Erythroblast (primary cell): ENCODE measurements at regions not wholly inside any gene's neighbourhood (a gene's known extent, or its start where the extent isn't known, plus 50 kb on each side); places are given as distances from the start of the nearest gene placed in this dataset.
"Not testable (repeated sequence)": the region's sequence is repeated elsewhere in the genome, so short reads cannot be mapped to it uniquely, and the experiment has no call there.

Experiments used
- DNase-seq, 2 experiments: peaks; one replicate each; lab custom pipeline; 2025; lab: John Stamatoyannopoulos, UW
- GATA1 ChIP-seq: IDR thresholded peaks from 2 replicates; pipeline ENCODE4 v1.6.1; 2011; ENCODE audit warnings: low read depth, mild to moderate bottlenecking, control low read depth, low read length, moderate library complexity
- POLR2A ChIP-seq: IDR thresholded peaks from 2 replicates; pipeline ENCODE4 v1.6.1; 2011; ENCODE audit warnings: mild to moderate bottlenecking, low read length

DNA sequence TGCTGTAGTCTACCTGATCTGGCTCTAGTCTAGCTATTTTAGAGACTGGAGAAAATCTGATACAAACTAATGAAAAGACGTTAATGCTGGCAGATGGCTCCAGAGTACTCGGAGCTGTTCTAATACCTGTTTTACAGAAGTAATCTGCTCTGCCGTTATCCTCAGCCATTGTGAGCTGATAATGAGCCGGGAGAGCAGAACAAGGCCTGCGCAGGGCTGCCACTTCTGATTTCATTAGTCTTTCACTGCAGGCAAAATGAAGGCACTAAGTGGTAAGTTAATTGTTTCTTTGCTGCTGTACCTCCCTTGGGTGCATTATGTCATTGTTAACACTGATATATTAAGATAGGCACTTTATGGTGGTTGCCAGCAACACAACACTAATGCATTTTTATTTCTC, 456.4 kb upstream of the PFKP start:
- DNase-seq, result no peak
- TF ChIP-seq POLR2A, result no peak
- no peak for TF ChIP-seq GATA1

DNA sequence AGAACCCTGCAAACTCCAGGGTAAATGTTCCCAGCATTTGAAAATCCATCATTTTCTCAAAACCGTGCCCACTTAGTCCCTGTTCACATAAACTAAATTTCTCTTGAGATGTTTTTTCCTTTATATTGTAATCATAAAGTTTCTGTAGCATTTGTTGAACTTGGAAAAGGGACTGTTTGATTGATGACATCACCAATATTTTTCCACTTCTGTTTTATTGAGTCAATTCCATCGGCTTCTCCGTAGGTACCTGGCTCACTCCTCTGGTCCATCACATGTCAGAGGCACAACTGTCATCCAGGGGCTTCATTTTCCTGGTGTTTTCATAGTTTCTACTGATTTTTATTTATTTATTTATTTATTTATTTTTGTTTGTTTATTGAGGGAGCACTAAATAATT, 462.5 kb upstream of the PFKP start:
- TF ChIP-seq POLR2A, result no peak
- no peak for TF ChIP-seq GATA1
- DNase-seq, result no peak

DNA sequence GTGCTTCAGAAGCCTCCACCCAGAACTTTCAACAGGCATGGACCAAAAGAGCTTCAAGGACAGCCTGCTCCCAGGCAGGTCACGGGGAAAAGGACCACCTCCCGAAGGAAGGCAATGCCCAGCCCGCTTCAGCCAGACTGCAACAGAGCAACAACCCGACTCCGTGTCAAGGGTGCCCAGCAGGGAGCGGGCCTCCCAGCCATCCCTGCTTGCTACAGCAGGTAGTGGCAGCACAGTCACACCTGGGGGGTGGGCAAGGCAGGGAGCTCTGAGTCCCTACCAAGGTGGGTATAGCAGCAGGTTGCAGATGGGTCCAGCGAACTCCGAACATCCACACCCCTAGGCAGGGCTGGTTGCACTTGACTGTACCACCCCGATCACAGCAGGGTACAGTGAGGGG, 467.8 kb upstream of the PFKP start:
- DNase-seq, result no peak
- no peak for TF ChIP-seq GATA1
- no peak for TF ChIP-seq POLR2A

DNA sequence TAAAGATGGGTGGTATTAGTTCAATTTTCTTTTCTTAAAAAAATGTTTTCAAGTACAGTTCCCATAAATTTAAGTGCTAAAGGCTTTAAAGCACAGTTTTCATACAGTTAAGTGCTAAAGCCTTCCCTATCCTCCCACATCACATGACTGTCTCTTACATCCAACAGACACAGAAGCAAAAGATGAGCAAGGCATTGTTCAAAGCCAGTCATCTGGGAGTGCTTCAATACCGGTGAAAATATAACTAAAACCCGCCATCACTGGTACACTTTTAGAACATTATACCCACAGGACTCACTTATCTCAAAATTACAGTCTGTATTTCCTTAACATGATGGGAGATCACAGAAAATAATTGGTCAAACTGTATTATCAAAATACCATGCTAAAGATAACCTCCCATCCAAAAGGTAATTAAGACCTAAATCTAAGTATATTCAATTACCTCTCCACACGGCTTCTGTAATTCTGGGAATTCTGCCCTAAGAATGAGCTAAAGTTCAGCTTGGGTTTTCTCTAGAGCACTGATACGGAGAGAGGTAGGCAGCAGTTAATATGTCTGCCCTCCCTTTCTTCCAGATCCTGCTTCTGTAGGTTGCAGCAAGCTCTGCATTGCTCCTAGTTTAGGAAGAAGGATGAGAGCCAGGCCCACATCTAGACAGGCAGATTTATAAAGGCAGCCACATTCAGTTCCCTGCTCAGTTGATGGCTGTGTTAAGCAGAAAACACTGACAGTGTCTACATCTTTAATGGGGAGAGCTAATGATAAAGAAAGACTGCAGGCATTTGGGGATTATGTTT, 474.8 kb upstream of the PFKP start:
- TF ChIP-seq GATA1 (no peak), POLR2A (no peak)

DNA sequence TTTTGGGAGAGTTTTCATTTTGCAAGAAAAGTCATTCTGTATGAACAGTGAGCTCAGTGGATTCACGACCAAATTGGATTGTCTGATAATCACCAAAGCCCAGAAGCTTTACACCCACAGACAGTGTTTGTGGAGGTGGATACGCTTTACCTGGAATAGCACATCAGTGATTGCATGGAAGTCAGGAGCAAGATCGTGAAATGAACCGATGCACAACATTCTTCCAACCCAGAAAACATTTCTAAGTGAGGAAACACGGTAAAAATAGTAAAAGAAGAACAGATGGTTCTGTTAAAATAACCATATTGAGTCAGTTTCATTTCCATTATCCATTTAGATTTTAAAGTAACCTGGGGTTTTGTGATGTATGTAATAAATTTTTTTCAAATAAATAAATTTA, 478.2 kb upstream of the PFKP start:
- DNase-seq, result no peak
- TF ChIP-seq POLR2A (no peak), GATA1 (no peak)

More for the DNA sequence above, 474.8 kb upstream of the PFKP start:
- no peak for DNase-seq

DNA sequence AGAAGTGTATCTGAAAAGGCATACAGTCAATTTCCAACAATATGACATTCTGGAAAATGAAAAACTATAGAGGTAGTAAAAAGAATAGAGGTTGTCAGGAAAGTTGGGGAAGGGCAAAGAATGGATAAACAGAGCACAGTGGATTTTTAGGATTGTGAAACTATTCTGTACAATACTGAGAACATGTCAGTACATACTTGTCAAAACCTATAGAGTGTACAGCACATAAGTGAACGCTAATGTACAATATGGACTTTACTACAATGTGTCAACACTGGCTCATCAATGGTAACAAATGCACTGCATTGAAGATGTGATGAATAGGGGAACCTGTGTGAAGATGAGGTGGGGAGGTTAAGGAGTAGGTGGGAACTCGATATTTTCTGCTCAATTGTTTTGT, 483.0 kb upstream of the PFKP start:
- TF ChIP-seq POLR2A (no peak), GATA1 (no peak)
- no peak for DNase-seq

DNA sequence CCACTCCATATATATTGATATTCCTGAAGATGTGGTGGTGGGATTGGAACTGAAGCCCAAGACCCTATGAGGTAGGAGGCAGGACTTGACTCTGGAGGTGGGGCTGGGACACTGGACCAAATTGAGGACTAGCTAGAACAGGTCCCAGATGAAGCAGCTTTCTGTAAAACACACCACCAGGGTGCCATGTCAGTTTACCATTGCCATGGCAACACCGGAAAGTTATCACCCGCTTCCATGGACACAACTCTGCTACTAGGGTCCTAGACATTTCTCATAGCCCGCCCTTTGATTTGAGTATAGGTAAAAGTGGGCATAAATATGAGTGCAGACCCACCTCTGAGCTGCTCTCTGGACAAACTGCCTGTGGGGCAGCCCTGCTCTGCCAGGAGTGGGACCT, 490.5 kb upstream of the PFKP start:
- TF ChIP-seq GATA1 (no peak), POLR2A (no peak)

DNA sequence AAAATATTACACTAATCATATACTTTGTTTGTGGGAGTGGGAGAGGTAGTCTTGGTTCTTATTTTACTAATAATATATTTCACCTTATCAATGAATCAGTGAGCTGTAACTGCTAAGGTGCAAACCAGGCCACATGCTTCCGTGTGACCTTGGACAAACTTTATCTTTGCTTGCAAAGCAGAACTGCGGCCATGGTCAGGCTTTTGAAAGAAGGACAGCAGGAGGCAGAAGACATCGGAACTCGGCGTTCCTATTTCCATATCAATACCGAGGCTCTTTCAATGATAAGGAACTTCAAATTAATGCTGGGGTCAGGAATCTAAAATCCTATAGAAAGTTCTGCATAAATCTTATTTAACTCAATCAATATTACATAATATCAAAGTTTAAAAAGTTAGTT, 491.9 kb upstream of the PFKP start:
- DNase-seq, result no peak
- TF ChIP-seq POLR2A (no peak), GATA1 (no peak)

More for the DNA sequence above, 490.5 kb upstream of the PFKP start:
- no peak for DNase-seq

DNA sequence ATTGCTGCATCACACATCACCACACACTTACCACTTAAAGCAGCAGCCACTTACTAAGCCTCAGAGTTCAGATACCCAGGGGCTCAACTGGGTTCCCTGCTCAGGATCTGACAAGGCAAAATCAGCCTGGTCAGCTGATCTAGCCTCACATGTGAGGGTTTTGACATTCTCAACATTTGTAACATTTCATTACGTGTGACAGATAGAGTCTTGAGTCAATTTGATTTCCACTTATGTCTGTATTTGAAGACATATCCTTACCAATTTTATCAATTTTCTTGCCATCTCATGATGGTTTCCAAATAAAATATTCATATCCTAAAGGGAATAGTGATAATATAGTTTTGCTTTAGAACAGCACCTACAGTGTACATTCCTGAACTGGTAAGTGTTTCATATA, 494.7 kb upstream of the PFKP start:
- TF ChIP-seq GATA1, result no peak
- no peak for TF ChIP-seq POLR2A
- DNase-seq, result no peak

DNA sequence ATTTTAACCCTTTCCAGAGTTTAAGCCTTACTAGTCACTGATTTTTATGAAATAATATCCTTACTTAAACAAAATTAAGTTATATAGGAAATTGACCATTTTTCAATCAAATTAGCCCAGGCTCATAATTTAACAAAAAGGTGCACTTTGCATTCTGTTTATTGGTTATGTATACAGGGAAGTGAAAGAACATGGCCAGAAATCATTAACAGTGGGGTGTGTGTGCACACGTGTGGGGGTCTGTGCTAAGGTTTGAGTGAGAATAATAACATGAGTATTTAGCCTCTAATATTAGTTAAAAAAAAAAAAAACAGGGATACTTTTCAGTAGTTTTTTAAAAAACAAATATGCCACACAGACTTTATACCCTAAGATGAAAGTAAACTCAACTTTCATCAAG, 510.5 kb upstream of the PFKP start:
- TF ChIP-seq GATA1, result no peak
- no peak for TF ChIP-seq POLR2A
- DNase-seq, result no peak

DNA sequence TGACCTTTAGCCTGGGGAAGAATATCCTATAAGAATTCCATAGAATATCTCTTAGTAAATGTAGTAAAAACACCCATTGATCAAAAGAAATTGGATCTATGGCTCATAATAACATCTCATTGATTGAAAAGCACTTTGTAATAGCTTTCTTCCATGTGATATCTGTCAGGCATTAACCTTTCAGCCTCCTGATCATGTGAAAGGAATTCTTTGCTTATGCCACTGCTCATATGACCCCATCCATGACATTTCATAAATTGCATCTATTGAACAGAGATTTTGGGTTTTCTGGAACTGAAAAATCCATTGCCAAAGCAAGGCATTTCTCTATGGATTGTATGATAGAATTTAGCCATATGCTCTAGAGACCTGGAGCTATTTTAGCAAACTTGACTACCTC, 519.3 kb upstream of the PFKP start:
- no peak for DNase-seq
- TF ChIP-seq POLR2A (no peak), GATA1 (no peak)

DNA sequence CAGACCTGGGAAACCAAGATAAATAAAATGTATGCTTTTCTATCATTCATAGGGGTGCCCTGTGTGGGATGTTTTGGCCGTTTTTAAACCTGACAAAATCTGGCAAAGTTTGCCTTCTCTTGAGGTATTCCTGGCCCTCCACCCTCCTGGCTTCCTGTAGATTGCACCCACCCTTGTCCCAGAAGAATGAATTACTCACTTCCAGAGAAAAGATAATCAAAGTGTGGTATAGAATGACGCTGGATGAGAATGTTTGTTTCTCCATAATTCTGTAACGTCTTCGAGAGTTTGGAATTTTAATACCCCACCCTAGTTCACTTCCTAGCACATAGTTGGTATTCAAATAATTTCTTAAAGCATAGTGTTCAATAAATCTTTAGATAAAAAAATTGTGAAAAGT, 519.7 kb upstream of the PFKP start:
- DNase-seq, result no peak
- TF ChIP-seq POLR2A, result no peak
- no peak for TF ChIP-seq GATA1

DNA sequence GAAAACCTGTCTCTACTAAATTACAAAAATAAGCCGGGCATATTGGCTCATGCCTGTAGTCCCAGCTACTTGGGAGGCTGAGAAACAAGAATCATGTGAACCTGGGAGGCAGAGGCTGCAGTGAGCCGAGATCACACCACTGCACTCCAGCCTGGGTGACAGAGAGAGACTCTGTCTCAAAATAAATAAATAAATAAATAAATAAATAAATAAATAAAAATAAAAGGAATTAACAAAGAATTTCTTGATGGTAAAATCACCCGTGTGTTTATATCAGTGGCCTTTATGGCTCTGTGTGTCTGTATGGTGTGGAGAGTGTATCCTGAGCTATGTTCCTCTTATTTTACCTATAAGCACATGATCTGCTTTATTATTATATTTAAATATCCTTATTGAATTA, 520.5 kb upstream of the PFKP start:
- not testable (repeated sequence) for DNase-seq

DNA sequence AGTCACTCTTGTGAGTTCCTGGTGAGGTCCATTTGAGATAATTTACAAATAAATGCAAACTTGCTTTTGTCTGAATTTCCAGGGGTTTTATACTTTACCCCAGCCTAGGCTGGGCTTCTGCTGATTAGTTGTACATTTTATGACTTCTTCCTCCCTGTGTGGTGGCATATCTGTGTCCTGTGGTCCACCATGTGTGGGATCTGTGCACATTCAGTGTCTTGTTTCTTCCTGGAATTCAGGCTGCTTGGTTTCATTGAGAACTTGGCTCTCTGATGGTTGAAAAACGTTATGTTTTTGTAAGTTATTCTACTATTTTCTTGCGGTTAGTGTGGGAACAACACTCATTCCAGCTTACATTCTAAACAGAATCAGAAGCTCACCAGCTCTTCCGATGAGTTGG, 523.4 kb upstream of the PFKP start:
- no peak for DNase-seq
- TF ChIP-seq POLR2A (no peak), GATA1 (no peak)

DNA sequence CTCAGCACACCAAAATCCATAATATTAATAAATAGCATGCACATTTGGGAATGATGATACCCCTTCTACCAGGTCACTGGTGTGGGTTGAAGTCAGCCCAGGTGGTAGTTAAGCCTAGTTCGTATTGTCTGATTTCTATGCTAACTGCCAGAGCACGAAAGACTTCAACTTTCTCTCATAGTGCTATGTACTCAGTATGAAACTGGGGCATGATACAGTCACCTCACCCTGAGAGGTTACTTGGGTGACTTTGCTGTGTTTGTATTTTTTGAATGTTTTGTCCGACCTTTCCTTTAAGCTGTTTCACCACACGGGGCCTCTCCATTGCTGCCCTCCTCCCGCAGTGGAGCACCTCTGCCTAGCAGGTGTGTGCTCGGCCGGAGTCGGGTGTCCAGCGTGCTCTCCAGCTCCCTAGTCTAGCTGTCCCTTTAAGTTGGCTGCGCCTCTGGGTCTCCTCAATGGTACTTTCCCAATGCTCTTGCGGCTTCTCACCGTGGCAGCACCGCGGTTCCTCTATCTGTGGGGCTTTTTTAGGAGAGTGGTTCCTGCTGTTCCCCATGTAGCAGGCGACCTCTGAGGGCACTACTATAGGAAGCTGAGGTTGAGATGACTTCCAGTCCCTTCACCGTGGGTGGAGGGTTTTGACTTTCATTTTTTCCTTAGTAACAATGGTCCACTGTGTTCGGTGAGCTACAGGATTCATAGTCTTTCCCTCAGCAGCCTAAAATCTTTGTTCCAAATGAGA, 524.0 kb upstream of the PFKP start:
- TF ChIP-seq POLR2A, result no peak
- TF ChIP-seq GATA1, result no peak
- no peak for DNase-seq

DNA sequence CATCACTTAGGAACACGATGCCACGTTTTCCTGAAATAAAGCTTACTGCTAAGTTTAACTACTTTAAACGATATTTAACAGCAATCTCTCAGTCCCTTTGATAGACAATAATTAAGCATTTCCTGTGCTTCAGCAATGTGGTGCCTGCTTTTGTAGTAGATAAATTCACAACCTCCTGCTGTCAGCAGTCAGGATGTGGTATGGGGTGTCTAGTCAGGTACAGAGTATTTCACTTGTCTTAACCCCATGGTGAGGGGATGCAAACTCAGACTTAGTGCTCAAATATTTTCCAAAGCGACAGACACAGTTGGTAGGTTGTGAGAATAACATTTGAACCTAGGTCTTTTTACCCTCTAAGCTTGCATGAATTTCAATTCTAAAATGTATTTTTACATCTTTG, 526.2 kb upstream of the PFKP start:
- no peak for TF ChIP-seq GATA1
- TF ChIP-seq POLR2A, result no peak
- DNase-seq, result no peak
